Astrocyte of the spinal cord (primary cell): ENCODE measurements at regions not wholly inside any gene's neighbourhood (a gene's known extent, or its start where the extent isn't known, plus 50 kb on each side); places are given as distances from the start of the nearest gene placed in this dataset.

Experiments
- DNase-seq: peaks from one replicate; pipeline ENCODE4 v3.0.0; 2011; ENCODE audit warnings: low read depth, low spot score
- H3K4me3 ChIP-seq: 2 replicates; pipeline ENCODE4 v1.5.1; 2011; ENCODE audit warnings: low read depth, mild to moderate bottlenecking, low read length, moderate library complexity
- CTCF ChIP-seq: IDR thresholded peaks from 2 replicates; pipeline ENCODE4 v1.5.1; 2012; ENCODE audit warnings: low read depth, mild to moderate bottlenecking, low read length, inconsistent platforms
- in situ Hi-C: cut with HindIII; loops from 2 replicates; pipeline ENCODE4 v1.10.0; 2017; ENCODE audit warnings: low sequenced_read_pairs

DNA sequence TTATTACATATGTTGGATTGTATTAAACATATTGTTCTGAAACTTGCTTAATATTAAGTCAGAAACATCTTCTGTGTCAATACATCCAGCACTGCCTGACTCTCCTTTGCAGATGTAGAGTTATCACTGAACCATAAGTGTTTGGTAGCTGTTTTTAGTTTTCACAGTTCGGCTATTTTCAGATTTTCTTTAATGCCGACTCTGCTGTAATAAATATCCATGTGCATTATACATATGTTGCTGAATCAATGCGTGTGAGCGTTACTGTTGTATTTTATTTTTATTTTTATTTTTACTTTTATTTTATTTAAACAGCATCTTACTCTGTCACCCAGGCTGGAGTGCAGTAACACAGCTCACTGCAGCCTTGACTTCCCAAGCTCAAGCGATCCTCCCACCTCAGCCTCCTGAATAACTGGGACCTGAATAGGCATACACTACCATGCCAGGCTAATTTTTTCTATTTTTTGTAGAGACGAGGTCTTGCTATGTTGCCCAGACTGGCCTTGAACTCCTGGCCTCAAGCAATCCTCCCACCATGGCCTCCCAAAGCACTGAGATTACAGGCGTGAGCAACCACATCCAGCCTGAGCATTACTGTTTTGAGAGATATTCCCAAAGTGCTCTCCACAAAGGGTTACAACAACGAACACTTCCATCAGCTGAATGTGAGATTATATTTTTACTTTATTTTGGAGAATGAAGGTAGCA is 50.7 kb upstream of the NOCT start:
- in situ Hi-C loops: no loop called here
- no peak for TF ChIP-seq CTCF
- no peak overlapping the region for H3K4me3 ChIP-seq
- DNase-seq: no peak

GRCh38 chr4:138963412-138963811 is 52.2 kb upstream of the NOCT start:
- DNase-seq: no peak
- in situ Hi-C loops: no loop called here

DNA sequence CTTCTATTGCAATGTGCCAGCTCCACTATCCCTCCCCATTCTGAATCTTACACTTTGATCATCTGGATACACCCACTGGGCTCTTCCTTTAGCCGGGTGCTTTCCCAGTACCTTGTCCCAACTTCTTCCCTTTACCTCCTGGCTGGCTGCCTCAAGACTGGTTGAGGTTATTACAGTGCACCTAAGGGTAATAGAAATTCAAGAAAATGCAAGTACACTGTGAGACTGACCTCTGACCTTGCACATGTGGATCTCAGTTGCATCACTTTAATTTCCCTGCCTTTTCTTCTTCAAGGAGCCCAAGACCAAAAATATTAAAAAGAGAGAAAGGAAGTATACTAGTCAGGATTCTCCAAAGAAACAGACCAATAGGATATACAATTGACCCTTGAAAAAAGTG is 53.9 kb upstream of the NOCT start:
- in situ Hi-C loops: no loop called here
- no peak for DNase-seq
- TF ChIP-seq CTCF: no peak
- H3K4me3 ChIP-seq: no peak overlapping the region

More at GRCh38 chr4:138963412-138963811, 52.2 kb upstream of the NOCT start:
- no peak overlapping the region for H3K4me3 ChIP-seq
- no peak for TF ChIP-seq CTCF

DNA sequence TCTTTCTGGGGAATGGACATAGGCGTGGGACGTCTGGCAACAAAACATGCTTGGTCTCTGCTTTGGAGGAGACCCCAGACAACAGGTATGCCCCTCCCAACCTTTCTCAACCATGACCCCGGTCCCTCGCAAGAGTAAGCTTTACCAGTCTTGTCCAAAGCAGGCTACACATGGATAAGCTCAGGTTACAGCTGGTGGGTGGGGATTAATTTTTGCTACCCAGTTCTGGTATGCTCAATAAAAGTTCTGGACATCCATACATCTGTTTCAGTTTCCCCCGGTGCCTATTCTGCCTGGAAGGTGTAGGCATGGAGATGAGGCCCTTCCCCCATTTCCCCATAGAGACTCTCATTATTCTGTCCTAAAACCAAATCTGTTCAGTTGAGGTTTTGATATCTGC is 54.5 kb upstream of the NOCT start:
- no peak for DNase-seq
- in situ Hi-C loops: no loop called here
- H3K4me3 ChIP-seq: no peak overlapping the region
- TF ChIP-seq CTCF: no peak

GRCh38 chr4:138960175-138960710 is 55.3 kb upstream of the NOCT start:
- in situ Hi-C loops: no loop called here

DNA sequence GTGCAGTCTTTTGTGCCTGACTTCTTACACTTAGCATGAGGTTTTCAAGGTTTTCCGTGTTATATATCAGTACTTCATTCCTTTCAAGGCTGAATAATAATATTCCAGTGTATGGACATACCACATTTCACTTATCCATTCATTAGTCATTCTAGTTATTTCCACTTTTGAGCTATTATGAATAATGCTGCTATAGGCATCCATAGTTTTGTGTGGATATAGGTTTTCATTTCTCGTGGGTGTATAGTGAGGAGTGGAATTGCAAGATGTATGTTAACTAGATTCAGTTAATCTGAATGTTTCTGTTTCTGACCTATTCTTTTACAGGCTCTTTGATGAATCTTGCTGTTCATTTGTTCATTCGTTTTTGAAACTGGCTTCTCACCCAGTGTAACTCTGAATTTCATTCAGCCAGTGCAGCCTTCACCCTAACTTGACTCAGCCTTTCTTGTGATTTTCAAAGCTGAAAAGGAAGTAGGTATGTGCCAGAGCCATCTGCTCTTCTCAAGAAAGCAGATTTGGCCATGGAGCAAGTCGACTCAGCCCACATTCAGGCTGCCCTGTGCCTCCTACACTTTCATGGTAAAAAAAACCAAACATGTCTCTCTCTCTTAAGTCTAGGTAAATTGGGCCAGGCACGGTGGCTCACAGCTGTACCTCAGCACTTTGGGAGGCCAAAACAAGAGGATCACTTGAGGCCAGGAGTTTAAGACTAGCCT is 56.3 kb upstream of the NOCT start:
- in situ Hi-C loops: no loop called here
- DNase-seq: no peak
- TF ChIP-seq CTCF: no peak
- H3K4me3 ChIP-seq: no peak overlapping the region

More at GRCh38 chr4:138960175-138960710, 55.3 kb upstream of the NOCT start:
- TF ChIP-seq CTCF: no peak
- no peak overlapping the region for H3K4me3 ChIP-seq
- no peak for DNase-seq
